A673 (cell line): ENCODE measurements at regions not wholly inside any gene's neighbourhood (a gene's known extent, or its start where the extent isn't known, plus 50 kb on each side); places are given as distances from the start of the nearest gene placed in this dataset.

Experiments used
- CTCF ChIP-seq: fragments of 300-800, 200-600 bp; sonication (generic); conservative IDR thresholded peaks from 2 replicates; pipeline ENCODE4 v1.5.1; 2017; ENCODE audit warnings: low read depth, mild to moderate bottlenecking, antibody characterized with exemption, low read length, moderate library complexity, mixed read lengths
- EZH2 ChIP-seq: fragments of 200-600 bp; sonication (generic); IDR thresholded peaks from 2 replicates; pipeline ENCODE4 v1.6.1; 2017; ENCODE audit warnings: borderline replicate concordance, low read depth, mild to moderate bottlenecking, mixed read lengths, antibody characterized with exemption, low read length; ENCODE audit not compliant: poor library complexity, severe bottlenecking

- no peak for TF ChIP-seq CTCF
- no peak for TF ChIP-seq EZH2
Observed at GRCh38 chr14:71410578-71411284, 503.5 kb downstream of the PCNX1 start.
